GM23248 (cell line): ENCODE measurements at regions not wholly inside any gene's neighbourhood (a gene's known extent, or its start where the extent isn't known, plus 50 kb on each side); places are given as distances from the start of the nearest gene placed in this dataset.

Experiments
- DNase-seq: peaks from one replicate; pipeline ENCODE4 v3.0.0-alpha.2; 2015
- H2AFZ ChIP-seq: fragments of 200-600 bp; sonication (generic); 2 replicates; pipeline ENCODE4 v1.6.1; 2016; ENCODE audit warnings: antibody characterized with exemption
- H3F3A ChIP-seq: fragments of 200-600 bp; sonication (generic); 2 replicates; pipeline ENCODE4 v1.6.1; 2016; ENCODE audit warnings: mild to moderate bottlenecking, antibody characterized with exemption, mixed run types; ENCODE audit not compliant: insufficient read depth
- H3K27ac ChIP-seq: fragments of 200-600 bp; sonication (generic); 2 replicates; pipeline ENCODE4 v1.5.1; 2016; ENCODE audit warnings: mild to moderate bottlenecking
- H3K27me3 ChIP-seq: fragments of 200-600 bp; sonication (generic); replicated peaks from 2 replicates; pipeline ENCODE4 v1.6.1; 2016; ENCODE audit warnings: mild to moderate bottlenecking; ENCODE audit not compliant: insufficient read depth
- H3K36me3 ChIP-seq: fragments of 200-600 bp; sonication (generic); 2 replicates; pipeline ENCODE4 v1.6.1; 2016; ENCODE audit warnings: low read depth, mild to moderate bottlenecking
- H3K4me1 ChIP-seq: fragments of 200-600 bp; sonication (generic); 2 replicates; pipeline ENCODE4 v1.6.1; 2016; ENCODE audit warnings: mild to moderate bottlenecking; ENCODE audit not compliant: insufficient read depth
- H3K4me2 ChIP-seq: fragments of 200-600 bp; sonication (generic); one replicate; pipeline ENCODE4 v1.6.1; 2016; ENCODE audit warnings: mild to moderate bottlenecking; ENCODE audit not compliant: unreplicated experiment
- H3K4me3 ChIP-seq: fragments of 200-600 bp; sonication (generic); 2 replicates; pipeline ENCODE4 v1.5.1; 2016; ENCODE audit warnings: mild to moderate bottlenecking
- H3K79me2 ChIP-seq: fragments of 200-600 bp; sonication (generic); 2 replicates; pipeline ENCODE4 v1.6.1; 2016; ENCODE audit warnings: mild to moderate bottlenecking; ENCODE audit not compliant: insufficient read depth
- H3K9ac ChIP-seq: fragments of 200-600 bp; sonication (generic); 2 replicates; pipeline ENCODE4 v1.6.1; 2016; ENCODE audit warnings: mild to moderate bottlenecking
- H3K9me2 ChIP-seq: fragments of 200-600 bp; sonication (generic); 2 replicates; pipeline ENCODE4 v1.6.1; 2016; ENCODE audit warnings: mixed run types, mild to moderate bottlenecking, moderate library complexity; ENCODE audit not compliant: insufficient read depth
- H3K9me3 ChIP-seq: fragments of 200-600 bp; sonication (generic); one replicate; pipeline ENCODE4 v1.6.1; 2017; ENCODE audit warnings: low read depth
- H4K20me1 ChIP-seq: fragments of 200-600 bp; sonication (generic); 2 replicates; pipeline ENCODE4 v1.6.0; 2016; ENCODE audit not compliant: insufficient read depth
- EZH2 ChIP-seq: fragments of 200-600 bp; sonication (generic); IDR thresholded peaks from 2 replicates; pipeline ENCODE4 v1.6.1; 2018; ENCODE audit warnings: antibody characterized with exemption, mild to moderate bottlenecking; ENCODE audit not compliant: insufficient read depth, poor library complexity, severe bottlenecking
- EZH2phosphoT487 ChIP-seq: fragments of 200-600 bp; sonication (generic); IDR thresholded peaks from 2 replicates; pipeline ENCODE4 v1.6.1; 2018; ENCODE audit warnings: antibody characterized with exemption, moderate library complexity, mild to moderate bottlenecking, low read depth; ENCODE audit not compliant: insufficient read depth
- WGBS, 2 experiments: methylation state at CpG; one replicate each; pipeline ENCODE4 v1.1.6; 2015 to 2017; ENCODE audit warnings: low lambda C conversion rate in 2 of 2, low coverage in 1 of 2; ENCODE audit errors: missing lambda C conversion rate in 2 of 2; 5-methylcytosine and 5-hydroxymethylcytosine counted together
- in situ Hi-C: fragments of 300-500 bp; cut with MboI; formaldehyde crosslinking; loops from 2 replicates; pipeline ENCODE4 v1.15.0; 2020

DNA sequence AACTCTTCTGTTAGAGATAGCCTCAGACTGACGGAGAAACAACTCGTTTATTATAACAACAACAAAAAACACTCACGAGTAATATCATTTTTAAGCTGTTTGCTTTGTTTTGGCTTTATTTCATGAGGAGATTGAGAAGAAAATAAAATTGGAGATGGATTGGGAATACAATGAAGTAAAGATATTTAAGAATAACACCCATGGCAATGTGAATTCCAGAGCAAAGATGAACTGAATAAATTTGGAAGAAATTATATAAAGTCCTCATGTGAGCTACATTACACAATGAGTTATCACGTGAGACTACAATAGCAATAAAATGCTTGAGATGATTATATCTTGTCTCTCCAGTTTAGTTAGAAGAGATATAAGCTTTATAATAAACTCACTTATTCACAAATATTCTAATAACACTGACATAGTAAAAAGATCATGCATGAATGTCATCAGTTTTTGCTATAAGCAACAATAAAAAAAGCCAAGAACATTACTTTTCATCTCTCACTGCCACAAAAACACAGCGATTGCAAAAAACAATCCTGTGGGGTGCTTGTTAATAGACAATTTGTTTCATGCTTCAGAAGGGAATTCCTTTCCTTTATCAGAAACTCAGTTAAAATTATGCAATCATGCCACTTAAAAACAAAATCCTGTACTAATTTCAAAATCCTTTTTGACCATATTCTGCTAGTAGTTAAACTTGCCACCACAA lies 696.7 kb upstream of the MARCKS start:
- Histone ChIP-seq H3F3A (no peaks in the 10 kb centered on the region), H3K4me2 (no peak overlapping the region), H3K27ac (no peak overlapping the region), H3K27me3 (no peaks in the 10 kb centered on the region), H3K79me2 (no peaks in the 10 kb centered on the region), H3K9me3 (no peaks in the 10 kb centered on the region), H2AFZ (peak overlapping the region; percentile 25), H3K9ac (no peak overlapping the region), H3K9me2 (no peaks in the 10 kb centered on the region), H3K36me3 (no peaks in the 10 kb centered on the region), H3K4me1 (no peaks in the 10 kb centered on the region), H4K20me1 (no peaks in the 10 kb centered on the region), H3K4me3 (no peak overlapping the region)
- 33 to 39% methylated on average over 5 of the region's 5 CpGs for WGBS, 2 experiments
- TF ChIP-seq EZH2phosphoT487, result no peak
- TF ChIP-seq EZH2, result no peak
- no peak for DNase-seq
- in situ Hi-C loops, result no loop called here

DNA sequence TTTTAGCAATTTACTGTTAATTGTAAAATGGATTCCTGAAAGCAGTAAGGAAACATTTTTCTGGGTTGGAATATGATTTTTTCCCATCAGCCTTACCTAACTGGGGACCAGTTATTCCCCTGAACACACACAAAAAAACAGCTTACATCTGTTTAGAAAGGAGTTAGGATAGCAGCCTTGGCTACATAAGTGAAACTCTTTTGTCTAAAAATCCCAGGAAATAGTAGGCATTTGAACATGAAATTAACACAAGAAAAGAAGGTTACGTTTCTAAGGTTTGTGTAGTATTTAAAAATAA lies 696.2 kb upstream of the MARCKS start:
- Histone ChIP-seq H3K36me3 (no peaks in the 10 kb centered on the region), H3K27ac (no peak overlapping the region), H3K9me2 (no peaks in the 10 kb centered on the region), H2AFZ (peak overlapping the region; percentile 25), H3K27me3 (no peaks in the 10 kb centered on the region), H4K20me1 (no peaks in the 10 kb centered on the region), H3K4me3 (no peak overlapping the region), H3K9me3 (no peaks in the 10 kb centered on the region), H3K4me1 (no peaks in the 10 kb centered on the region), H3K79me2 (no peaks in the 10 kb centered on the region), H3K9ac (no peak overlapping the region), H3F3A (no peaks in the 10 kb centered on the region), H3K4me2 (no peak overlapping the region)
- WGBS, 2 experiments, result 80 to 85% methylated on average over 1 of the region's 1 CpG
- no peak for DNase-seq
- in situ Hi-C loops, result no loop called here
- TF ChIP-seq EZH2 (no peak), EZH2phosphoT487 (no peak)

DNA sequence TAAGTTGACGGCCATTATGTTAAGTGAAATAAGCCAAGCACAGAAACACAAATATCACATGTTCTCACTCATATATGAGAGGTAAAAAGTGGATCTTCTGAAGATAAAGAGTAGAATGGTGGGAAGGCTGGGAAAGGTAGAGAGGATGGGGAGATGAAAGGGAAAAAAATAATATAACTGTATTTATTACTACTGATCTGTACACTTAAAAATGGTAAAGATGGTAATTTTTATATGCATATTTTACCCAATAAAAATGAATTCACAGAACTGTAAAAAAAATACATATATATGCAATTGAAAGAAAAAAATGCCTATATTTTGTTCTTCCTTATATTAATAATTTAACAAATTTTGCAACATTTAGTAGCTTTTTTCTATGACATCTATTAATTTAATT lies 694.4 kb upstream of the MARCKS start:
- no peaks in the 10 kb centered on the region for H3K4me1 ChIP-seq
- no peak overlapping the region for H3K9ac ChIP-seq
- H3K9me2 ChIP-seq, result no peaks in the 10 kb centered on the region
- H2AFZ ChIP-seq, result no peak overlapping the region
- TF ChIP-seq EZH2 (no peak), EZH2phosphoT487 (no peak)
- DNase-seq, result no peak
- no peaks in the 10 kb centered on the region for H4K20me1 ChIP-seq
- no peaks in the 10 kb centered on the region for H3K79me2 ChIP-seq
- no peaks in the 10 kb centered on the region for H3K36me3 ChIP-seq
- no peaks in the 10 kb centered on the region for H3K27me3 ChIP-seq
- WGBS, 2 experiments, result 94 to 100% methylated on average over 1 of the region's 1 CpG
- H3K9me3 ChIP-seq, result no peaks in the 10 kb centered on the region
- in situ Hi-C loops, result no loop called here
- H3K4me3 ChIP-seq, result no peak overlapping the region
- H3K27ac ChIP-seq, result no peak overlapping the region
- H3F3A ChIP-seq, result no peaks in the 10 kb centered on the region
- H3K4me2 ChIP-seq, result no peak overlapping the region

DNA sequence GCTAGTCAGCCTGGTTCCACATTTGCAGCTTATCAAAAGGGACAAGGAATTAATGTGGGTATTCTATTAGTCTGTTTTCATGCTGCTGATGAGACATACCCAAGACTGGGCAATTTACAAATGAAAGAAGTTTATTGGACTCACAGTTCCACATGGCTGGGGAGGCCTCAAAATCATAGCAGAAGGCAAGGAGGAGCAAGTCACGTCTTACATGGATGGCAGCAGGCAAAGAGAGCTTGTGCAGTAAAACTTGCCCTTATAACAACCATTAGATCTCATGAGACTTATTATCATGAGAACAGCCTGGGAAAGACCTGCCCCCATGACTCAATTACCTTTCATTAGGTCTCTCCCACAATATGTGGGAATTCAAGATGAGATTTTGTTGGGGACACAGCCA lies 689.1 kb upstream of the MARCKS start:
- no peaks in the 10 kb centered on the region for H3K27me3 ChIP-seq
- H3K9me3 ChIP-seq, result no peaks in the 10 kb centered on the region
- H3K4me2 ChIP-seq, result no peak overlapping the region
- H3K4me3 ChIP-seq, result no peak overlapping the region
- no peak for DNase-seq
- no peak overlapping the region for H3K9ac ChIP-seq
- H3K9me2 ChIP-seq, result no peaks in the 10 kb centered on the region
- H3F3A ChIP-seq, result peaks cover 5% of the 10 kb centered on the region
- no peaks in the 10 kb centered on the region for H3K4me1 ChIP-seq
- no peaks in the 10 kb centered on the region for H3K79me2 ChIP-seq
- in situ Hi-C loops, result no loop called here
- H4K20me1 ChIP-seq, result no peaks in the 10 kb centered on the region
- no peaks in the 10 kb centered on the region for H3K36me3 ChIP-seq
- WGBS, 2 experiments, result 88 to 96% methylated on average over 1 of the region's 1 CpG
- no peak for TF ChIP-seq EZH2phosphoT487
- TF ChIP-seq EZH2, result no peak
- H3K27ac ChIP-seq, result no peak overlapping the region
- H2AFZ ChIP-seq, result no peak overlapping the region

DNA sequence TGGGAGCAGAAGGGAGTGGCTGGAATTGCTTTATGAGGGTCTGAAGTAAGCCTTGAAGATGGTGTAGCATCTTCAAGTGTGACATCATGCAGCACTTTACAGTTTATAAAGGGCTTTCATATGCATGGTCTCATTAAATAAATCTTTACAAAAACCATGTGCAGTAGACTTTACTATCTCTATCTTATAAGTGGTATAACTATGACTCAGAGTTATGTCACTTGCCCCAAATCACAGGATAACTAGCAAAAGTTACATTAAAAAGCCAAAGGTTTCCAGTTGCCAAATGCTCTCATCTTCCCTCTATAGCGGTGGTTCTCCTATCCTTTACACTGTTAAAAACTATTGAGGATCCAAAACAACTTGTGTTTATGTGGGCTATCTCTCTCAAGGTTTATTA lies 687.7 kb upstream of the MARCKS start:
- Histone ChIP-seq H3K9me3 (no peaks in the 10 kb centered on the region), H3K4me1 (no peaks in the 10 kb centered on the region)
- 90 to 96% methylated on average over 1 of the region's 1 CpG for WGBS, 2 experiments

More for the DNA sequence above, 687.7 kb upstream of the MARCKS start:
- peak; percentile 47 for DNase-seq
- no peaks in the 10 kb centered on the region for H3K9me2 ChIP-seq
- no peaks in the 10 kb centered on the region for H4K20me1 ChIP-seq
- in situ Hi-C loops, result no loop called here
- H3K4me2 ChIP-seq, result no peak overlapping the region
- H3F3A ChIP-seq, result peaks cover 5% of the 10 kb centered on the region
- H3K79me2 ChIP-seq, result no peaks in the 10 kb centered on the region
- H3K9ac ChIP-seq, result no peak overlapping the region
- no peak overlapping the region for H3K4me3 ChIP-seq
- H3K27ac ChIP-seq, result no peak overlapping the region
- H2AFZ ChIP-seq, result no peak overlapping the region
- no peaks in the 10 kb centered on the region for H3K27me3 ChIP-seq
- H3K36me3 ChIP-seq, result no peaks in the 10 kb centered on the region
- no peak for TF ChIP-seq EZH2
- TF ChIP-seq EZH2phosphoT487, result no peak
